HG03103 (cell line): ENCODE measurements at regions not wholly inside any gene's neighbourhood (a gene's known extent, or its start where the extent isn't known, plus 50 kb on each side); places are given as distances from the start of the nearest gene placed in this dataset.
"Not testable (repeated sequence)": the region's sequence is repeated elsewhere in the genome, so short reads cannot be mapped to it uniquely, and the experiment has no call there.

ENCODE experiments used
- ATAC-seq: cut with Tn5 transposase; IDR thresholded peaks from one replicate; pipeline ENCODE4 v1.9.1; 2021; ENCODE audit warnings: low read depth; ENCODE audit not compliant: unreplicated experiment

- ATAC-seq = no peak
Observed at GRCh38 chr7:119482671-119483070, 790.3 kb upstream of the KCND2 start.

DNA sequence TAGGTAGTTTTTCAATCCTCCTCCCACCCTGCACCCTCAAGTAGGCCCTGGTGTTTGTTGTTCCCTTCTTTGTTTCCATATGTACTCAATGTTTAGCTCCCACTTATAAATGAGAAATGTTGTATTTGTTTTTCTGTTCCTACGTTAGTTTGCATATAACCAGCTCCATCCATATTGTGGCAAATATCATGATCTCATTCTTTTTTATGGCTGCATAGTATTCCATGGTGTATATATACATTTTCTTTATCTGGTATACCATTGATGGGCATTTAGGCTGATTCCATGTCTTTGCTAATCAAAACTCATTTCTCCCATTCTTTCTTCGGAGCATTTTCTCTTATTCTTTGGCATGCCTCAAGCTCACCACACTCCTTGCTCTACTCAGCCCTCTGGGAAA, 789.6 kb upstream of the KCND2 start:
- no peak for ATAC-seq

- no peak for ATAC-seq
Observed at GRCh38 chr7:119514326-119514725, 758.6 kb upstream of the KCND2 start.

DNA sequence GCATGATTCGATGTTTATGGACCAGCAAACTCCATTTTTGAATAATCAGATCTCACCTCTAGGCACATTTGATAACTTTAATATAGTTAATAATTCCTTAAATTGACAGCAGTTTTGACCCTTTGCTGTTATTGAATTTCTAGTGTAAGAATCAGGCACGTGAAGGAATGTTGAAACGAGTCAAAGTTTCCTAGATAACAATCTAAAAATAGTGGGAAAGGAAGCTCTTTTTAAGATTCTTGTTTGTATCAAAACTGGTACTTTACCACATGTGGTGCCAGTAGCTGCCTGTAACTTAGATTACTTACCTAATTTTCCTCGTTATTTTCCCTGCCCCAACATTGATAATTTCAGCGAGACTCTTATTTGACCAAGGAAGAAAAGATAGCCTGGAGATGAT, 757.8 kb upstream of the KCND2 start:
- ATAC-seq = no peak

GRCh38 chr7:119515962-119516361, 757.0 kb upstream of the KCND2 start:
- ATAC-seq = no peak

GRCh38 chr7:119522263-119522662, 750.7 kb upstream of the KCND2 start:
- no peak for ATAC-seq

GRCh38 chr7:119522698-119523097, 750.3 kb upstream of the KCND2 start:
- no peak for ATAC-seq

GRCh38 chr7:119545118-119545517, 727.9 kb upstream of the KCND2 start:
- no peak for ATAC-seq

GRCh38 chr7:119555788-119556187, 717.2 kb upstream of the KCND2 start:
- ATAC-seq = no peak

DNA sequence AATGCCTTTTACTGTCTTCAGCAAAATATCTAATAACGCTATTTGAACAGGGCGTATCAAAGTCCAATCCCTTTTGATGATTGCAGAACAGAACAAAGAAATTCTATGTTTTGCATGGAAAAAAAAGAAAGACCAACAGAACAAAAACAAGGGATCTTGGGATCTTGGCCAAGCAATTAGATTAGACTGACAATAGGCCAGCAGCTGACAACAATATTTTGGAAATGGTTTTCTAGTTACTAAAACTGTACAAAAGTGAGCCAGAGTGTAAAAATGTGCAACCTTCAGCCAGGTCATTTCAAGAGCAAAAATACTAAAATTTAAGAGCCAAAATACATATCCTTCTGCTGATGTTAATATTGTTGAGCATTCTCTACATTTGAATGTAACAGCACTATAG, 716.5 kb upstream of the KCND2 start:
- ATAC-seq = no peak

DNA sequence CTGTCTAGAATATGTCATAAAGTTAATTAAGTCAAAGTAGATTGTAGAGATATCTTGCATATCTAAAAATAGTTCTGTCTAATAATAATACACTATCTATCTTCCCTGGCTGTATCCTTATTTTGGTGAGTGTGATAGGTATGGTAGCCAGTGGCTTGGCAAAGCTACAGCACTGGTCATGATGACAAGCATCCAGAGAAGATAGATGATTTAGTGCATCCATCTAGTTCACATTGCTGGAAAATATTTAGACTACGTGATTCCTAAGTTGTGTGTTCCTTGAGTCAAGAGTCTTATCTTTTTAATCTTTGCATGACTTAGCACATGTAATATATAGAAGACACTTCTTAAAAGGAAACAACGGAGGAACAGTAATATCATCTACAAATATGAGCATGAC, 711.2 kb upstream of the KCND2 start:
- ATAC-seq = no peak

GRCh38 chr7:119562839-119563238, 710.1 kb upstream of the KCND2 start:
- ATAC-seq = no peak

DNA sequence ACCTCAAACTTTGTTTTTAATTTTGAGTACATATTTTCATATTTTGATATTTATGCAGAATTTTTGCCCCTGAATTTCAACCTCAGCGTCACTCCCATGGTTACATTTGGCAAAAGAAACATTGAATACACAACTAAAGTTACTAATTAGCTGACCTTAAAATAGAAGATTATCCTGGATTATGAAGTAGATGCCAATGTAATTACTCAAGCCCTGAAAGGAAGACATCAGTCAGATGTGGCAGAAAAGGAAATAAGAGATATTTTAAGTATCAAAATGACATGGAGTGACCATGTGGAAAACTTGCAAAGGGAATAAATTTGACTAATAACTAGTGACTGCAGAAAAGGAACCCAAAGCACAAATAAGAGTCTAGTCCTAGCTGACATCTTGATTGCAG, 701.3 kb upstream of the KCND2 start:
- no peak for ATAC-seq

DNA sequence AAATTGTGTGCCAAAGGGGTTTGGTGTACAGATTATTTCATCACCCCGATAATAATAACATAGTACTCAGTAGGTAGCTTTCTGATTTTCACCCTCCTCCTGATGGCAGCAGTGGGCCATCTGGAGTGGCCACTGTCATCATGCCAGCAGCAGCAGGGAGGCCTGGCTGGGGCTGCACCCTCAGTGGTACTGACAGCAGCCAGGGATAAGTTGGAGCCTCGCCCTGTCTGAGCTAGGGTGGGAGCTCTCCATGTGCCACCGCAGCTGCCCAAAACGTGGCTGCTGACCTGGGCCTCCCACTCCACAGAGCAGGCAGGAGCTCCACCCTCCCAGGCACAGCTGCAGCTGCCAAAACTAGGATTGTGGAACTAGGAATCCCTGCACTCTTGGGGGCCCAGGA, 700.8 kb upstream of the KCND2 start:
- ATAC-seq = no peak

DNA sequence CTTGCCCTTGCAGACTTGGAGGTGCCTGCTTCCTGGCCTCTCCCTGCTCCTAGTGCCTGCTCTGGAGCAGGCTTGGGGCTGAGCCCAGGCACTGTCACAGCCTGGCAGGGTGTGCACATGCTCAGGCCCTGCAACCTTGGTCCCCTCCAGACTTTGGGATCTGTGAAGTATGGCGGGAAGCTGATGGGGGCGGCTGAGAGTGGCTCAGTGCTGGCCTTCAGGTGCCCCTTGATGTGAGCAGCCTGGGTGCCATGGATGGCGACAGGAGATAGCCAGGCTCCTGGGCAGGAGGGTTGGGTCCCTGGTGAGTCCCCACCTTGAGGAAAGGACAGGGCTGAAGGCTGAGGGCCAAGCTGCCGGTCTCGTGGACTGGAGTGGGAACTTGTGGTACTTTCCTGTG, 700.4 kb upstream of the KCND2 start:
- ATAC-seq = no peak

- ATAC-seq = no peak
Observed at GRCh38 chr7:119578116-119578515, 694.9 kb upstream of the KCND2 start.

DNA sequence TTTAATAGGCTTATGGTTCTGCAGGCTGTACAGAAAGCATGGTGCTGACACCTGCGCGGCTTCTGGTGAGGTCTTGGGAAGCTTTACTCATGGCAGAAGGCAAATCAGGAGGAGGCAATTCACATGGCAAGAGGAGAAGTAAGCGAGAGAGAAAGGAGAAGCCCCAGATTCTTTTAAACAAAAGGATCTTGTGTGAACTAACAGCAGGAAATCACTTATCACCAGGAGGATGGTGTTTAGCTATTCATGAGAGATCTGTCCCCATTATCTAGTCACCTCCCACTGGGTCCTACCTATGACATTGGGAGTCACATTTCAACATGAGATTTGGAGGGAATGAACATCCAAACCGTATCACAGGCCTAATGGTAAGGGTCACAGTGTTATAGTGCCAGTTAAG, 678.0 kb upstream of the KCND2 start:
- no peak for ATAC-seq

GRCh38 chr7:119596651-119597050, 676.3 kb upstream of the KCND2 start:
- ATAC-seq = no peak

- no peak for ATAC-seq
Observed at GRCh38 chr7:119606297-119606696, 666.7 kb upstream of the KCND2 start.

DNA sequence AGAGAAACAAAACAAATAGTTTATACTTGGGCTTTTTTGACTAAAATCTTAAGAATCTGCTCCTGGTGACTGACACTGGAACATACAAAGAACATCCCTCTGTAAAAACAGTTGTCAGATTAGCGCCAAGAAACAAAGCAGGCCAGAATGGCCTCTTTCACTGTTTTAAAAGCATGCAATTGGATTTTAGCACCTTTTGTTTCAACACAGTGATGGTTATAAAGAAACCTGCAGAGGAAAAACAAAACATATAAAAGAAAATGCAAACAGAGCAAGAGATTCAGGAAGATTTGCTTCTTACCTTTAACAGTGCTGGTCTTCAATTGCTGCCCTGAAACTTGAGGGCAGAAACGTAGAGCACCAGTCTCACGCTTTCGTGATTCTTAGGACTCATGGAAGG, 652.2 kb upstream of the KCND2 start:
- ATAC-seq = no peak

DNA sequence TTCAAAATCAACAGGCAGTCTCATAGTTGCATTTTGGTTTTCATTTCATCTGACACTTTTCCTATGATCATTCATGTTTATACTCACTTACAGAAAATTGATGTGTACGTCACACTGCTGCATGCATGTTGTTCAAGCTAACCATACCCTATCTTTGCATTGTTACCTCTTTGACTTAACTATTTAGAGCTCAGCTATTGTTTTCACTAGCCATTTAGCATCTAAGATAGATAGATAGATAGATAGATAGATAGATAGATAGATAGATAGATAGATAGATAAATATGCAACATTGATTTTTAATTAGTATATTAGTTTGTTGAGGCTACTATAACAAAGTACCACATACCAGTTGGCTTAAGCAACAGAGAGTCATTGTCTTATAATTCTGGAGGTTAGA, 649.5 kb upstream of the KCND2 start:
- ATAC-seq = no peak

DNA sequence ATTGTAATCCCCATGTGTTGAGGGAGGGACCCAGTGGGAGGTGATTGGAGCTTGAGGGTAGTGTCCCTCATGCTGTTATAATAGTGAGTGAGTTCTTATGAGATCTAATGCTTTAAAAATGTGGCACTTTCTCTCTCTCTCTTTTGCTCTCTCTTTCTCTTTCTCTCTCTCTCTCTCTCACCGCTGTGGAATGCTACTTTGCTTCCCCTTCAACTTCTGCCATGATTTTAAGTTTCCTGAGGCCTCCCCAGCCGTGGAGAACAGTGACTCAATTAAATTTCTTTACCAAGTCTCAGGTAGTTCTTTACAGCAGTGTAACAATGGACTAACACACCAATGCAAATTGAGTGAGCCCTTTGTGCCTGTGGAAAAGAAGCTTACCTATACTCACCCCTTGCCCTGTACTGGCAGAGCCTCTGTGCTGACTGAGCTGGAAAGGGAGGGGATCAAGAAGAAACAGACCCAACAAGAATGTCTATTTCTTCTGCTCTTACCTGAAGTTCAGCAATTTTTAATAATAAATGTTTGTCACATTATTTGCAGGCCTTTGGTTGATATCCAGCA, 642.5 kb upstream of the KCND2 start:
- no peak for ATAC-seq

DNA sequence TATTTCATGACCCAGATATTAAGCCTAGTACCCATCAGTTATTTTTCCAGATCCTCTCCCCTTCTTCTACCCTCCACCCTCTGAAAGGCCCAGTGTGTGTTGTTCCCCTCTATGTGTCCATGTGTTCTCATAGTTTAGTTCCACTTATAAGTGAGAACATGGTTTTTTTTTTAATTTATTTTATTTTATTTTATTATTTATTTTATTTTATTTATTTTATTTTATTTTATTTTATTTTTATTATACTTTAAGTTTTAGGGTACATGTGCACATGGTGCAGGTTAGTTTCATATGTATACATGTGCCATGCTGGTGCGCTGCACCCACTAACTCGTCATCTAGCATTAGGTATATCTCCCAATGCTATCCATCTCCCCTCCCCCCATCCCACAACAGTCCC, 639.2 kb upstream of the KCND2 start:
- ATAC-seq = not testable (repeated sequence)
